ELR (cell line): ENCODE measurements at regions not wholly inside any gene's neighbourhood (a gene's known extent, or its start where the extent isn't known, plus 50 kb on each side); places are given as distances from the start of the nearest gene placed in this dataset.

ENCODE experiments used
- DNase-seq: peaks from one replicate; pipeline ENCODE4 v3.0.0-alpha.2; 2015; ENCODE audit warnings: low read depth

DNA sequence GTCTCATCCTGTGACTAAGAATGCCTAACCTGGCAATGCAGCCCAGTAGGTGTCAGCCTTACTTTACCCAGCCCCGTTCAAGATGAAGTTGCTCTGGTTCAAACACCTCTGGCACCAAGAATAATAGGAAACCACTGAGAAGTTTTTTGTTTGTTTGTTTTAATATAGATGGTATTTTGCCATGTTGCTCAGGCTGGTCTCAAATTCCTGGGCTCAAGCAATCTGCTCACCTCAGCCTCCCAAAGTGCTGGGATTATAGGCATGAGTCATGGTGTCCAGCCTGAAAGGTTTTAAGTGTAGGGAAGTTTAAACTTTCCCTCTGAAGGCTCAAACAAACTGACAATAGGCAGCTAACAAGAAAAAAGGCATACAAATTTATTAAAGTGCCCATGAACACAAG lies 51.2 kb upstream of the ABCC4 start:
- DNase-seq: no peak

DNA sequence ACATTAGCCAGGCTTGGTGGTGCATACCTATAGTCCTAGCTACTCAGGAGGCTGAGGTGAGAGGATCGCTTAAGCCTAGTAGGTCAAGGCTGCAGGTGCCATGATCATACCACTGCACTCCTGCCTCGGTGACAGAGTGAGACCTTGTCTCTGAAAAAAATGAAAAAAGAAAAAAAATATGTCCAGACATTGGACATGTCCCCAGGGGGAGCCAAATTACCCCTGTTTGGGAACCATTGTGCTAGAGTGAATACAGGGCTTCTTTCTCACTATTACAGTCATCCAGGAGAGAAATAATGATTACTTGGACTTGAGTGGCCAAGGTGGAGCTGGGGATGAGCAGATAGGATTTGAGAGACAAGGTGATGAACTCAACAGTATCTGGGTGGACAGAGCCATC lies 52.9 kb upstream of the ABCC4 start:
- DNase-seq: no peak

DNA sequence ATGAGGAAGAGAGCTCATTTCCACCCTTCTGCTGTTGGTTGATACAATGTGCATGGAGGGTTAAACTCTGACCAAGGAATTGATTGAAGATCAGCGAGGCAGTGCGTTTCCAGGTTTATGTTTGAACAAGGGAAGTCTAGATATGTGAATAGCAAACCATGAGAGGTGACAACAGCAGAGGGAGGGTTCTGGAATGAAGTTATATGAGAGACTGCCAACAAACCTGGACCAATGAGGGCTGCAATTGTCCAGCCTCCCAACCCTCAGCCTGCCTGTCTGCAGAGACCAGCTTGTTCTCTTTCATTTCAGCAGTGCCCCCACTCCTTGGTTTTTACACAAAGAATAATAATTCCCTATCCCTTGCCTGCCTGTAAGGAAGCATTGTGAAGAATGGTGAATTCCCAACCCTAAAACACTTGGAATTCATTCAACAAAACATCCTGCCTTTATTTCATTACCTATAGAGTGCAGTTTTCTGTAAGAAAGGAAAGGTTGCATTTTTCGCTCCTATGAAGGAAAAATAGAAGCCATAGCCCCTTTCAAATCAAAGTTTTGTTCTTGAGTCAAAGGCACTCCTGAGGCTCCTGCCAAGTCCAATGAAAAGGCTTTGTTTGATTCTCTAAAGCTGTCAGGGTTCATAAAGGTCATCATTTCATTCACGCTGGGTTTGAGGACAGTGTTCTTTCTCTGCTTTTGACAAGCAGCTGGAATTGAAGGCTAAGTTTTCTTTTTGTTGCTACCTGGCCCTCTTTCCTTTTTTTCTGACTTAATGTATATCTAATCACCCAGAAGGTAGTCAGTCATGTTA lies 53.6 kb upstream of the ABCC4 start:
- DNase-seq: no peak

DNA sequence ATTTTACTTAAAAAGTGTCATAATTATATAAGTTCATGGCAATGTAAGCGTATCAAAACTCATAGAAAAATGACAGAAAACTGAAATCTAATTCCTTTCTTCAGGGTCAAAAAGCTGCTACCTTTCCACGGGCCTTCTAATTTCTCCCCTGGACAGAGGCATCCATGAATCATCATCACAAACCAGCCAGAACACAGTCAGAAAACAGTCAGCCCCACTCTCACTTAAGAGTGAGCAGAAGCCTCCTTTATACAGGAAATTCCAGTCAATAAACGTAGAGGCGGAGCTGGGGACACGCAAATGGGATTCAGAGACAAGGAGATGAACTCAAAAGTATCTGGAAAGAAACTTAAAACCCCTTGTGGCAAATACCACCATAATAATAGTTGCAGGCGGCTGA lies 54.2 kb upstream of the ABCC4 start:
- DNase-seq: peak; percentile 75

DNA sequence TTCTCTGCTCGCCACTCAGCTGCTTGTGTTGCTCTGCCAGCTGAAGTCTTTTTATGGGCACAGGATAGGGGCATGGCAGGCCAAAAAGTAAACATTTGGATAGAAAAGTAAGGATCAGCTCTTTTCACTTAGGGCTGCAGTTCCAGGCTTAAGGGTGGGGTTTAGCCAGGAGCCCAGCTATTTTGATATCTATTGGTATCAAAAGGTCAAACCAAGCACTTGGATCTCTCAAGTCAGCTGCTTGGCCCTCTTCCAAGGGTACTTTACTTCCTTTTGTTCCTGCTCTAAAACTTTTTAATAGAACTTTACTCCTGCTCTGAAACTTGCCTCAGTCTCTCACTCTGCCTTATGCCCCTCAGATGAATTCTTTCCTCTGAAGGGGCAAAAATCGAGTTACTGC lies 55.7 kb upstream of the ABCC4 start:
- DNase-seq: no peak

DNA sequence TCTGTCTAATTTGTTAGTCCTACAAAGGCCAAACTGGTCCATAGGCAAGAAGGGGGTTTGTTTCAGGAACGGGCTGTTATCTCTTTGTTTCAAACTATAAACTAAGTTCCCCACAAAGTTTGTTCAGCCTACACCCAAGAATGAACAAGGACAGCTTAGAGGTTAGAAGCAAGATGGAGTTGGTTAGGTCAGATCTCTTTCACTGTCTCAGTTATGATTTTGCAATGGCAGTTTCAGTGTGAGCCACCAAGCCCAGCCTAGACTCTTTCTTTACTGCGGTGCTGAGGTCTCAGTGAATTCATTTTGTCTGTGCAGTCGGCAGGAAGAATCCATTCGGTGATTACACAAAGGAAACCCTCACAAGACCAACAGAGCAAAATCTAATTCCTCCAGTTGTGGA lies 56.6 kb upstream of the ABCC4 start:
- DNase-seq: no peak

DNA sequence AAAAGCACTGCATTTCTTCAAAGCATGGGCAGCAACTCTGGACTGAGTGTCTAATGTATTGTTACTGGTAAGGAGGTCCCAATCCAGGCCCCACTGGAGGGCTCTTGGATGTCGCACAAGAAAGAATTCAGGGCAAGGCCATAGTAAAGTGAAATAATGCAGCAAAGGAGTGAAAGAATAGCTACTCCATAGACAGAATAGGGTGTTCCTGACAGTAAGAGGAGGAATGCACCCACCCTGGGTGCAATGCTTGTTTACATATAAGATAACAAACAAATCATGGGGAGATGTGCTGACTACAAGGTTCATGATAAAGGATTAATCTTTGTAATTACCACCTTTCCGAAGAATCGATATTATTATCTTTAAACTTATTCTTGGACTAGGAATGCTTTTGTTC lies 58.8 kb upstream of the ABCC4 start:
- DNase-seq: no peak

DNA sequence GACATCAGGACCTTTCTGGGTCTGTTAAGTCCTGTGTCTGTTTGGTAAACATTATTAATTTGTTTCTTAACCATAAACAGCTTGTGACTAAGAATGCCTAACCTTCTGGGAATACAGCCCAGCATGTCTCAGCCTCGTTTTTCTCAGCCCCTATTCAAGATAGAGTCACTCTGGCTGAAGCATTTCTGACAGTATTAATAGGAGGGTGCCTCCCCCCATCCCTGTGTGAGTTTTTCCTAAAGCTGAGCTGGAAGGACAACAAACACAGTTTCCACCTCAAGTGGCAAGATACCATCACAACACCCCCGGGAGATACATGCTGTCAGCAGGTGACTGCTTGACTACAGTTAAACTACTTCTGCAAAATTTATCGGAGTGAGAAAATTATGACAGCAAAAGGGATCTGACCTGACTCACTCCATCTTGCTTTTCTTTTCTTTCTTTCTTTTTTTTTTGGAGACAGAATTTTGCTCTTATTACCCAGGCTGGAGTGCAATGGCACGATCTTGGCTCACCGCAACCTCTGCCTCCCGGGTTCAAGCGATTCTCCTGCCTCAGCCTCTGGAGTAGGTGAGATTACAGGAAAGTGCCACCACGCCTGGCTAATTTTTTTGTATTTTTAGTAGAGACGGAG lies 59.3 kb upstream of the ABCC4 start:
- DNase-seq: peak; percentile 25

DNA sequence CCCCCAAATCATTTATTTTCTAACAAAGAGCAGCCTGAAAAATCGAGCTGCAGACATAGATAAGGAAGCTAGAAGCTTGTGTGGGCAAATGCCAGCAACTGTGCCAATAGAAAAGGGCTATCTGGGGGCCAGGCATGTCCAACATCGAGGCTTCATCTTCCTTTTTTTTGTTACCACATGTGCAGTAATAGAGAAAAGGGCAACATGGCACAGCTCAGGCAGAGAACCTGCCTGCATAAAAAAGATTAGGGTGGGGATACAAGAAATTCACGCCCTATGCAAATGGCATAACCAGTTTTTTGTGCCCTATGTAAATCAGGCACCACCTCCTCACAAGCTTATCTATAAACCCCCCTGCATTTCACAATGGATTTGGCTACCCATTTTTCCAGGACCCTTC lies 60.4 kb upstream of the ABCC4 start:
- DNase-seq: no peak

DNA sequence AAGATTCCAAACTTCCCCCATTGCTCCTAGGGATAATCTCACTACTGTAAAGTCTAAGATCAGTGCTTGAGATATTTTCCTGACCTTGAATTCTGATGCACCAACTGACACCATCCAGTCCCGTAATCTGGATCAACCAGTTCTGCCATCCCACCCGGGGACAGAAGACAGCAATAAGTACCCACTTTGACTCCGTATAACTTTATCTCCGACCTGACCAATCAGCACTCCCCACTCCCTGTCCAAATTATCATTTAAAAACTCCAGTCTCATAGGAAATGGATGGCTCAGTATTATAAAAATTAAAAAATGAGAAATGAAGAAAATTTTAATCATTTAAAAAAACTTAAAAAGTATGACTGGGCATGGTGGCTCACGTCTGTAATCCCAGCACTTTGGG lies 61.4 kb upstream of the ABCC4 start:
- DNase-seq: no peak

DNA sequence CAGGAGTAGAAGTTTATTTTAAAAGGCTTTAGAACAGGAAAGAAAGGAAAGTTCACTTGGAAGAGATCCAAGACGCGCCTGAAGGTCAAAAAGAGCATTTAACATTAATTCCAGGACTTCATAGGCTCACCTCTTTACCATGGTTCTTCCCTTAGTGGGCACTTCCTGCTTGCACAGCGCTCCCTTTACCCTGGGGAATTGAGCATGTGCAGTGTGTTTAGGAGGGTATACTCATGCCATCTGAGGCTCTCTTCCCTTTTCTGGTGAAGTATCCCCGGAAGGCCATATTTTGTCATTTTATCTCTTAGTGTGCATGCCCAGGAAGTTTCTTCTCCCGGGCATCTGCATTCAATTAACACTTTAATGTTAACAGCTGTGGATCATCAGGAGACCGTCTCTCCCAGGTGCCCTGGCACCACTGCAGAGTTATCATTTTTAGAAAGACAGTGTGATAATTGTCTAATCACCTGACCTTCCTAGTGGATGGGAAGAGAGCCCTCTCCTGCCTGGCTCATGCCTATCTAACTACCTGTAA lies 66.1 kb upstream of the ABCC4 start:
- no peak for DNase-seq

DNA sequence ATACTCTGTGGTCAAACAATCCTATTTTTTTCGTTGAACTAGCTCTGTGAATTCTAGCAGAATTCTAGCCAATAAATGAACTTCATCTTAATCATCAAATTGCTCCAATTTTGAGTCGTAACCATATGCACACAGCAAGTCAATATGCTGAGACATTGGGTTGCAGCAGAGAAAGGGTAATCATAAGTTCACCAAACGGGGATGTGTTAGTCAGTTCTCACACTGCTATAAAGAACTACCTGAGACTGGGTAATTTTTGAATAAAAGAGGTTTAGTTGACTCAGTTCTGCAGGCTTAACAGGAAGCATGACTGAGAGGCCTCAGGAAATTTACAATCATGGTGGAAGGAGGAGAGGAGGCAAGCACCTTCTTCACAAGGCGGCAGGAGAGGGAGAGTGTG lies 67.7 kb upstream of the ABCC4 start:
- DNase-seq: no peak

DNA sequence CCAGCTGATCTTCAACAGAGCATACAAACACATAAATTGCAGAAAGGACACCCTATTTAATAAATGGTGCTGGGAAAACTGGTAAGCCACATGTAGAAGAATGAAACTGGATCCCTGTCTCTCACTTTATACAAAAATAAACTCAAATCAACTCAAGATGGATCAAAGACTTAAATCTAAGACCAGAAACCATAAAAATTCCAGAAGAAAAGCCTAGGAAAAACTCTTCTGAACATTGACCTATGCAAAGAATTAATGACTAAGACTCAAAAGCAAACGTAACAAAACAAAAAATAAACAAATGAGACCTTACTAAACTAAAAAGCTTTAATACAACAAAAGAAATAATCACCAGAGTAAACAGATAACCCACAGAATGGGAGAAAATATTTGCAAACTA lies 74.5 kb upstream of the ABCC4 start:
- DNase-seq: no peak

DNA sequence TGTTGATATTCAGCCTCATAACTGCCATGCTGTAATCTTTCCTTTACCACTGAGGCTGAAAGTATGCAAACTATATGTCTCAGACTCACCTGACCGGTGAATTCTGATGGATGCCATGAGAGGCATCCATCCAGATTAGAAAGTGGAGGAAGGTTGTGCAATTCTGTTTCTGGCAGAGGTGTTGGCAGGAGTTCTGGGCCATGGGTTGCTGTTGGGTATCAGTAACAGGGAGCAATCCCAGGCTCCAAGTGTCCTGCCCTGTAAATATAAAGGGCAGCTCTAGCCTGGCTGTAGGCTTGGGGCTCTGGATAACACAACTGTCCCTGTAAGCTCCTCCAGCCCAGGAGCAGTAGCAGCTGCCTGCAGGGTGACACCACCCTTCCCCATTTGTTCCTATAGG lies 77.4 kb upstream of the ABCC4 start:
- DNase-seq: no peak

DNA sequence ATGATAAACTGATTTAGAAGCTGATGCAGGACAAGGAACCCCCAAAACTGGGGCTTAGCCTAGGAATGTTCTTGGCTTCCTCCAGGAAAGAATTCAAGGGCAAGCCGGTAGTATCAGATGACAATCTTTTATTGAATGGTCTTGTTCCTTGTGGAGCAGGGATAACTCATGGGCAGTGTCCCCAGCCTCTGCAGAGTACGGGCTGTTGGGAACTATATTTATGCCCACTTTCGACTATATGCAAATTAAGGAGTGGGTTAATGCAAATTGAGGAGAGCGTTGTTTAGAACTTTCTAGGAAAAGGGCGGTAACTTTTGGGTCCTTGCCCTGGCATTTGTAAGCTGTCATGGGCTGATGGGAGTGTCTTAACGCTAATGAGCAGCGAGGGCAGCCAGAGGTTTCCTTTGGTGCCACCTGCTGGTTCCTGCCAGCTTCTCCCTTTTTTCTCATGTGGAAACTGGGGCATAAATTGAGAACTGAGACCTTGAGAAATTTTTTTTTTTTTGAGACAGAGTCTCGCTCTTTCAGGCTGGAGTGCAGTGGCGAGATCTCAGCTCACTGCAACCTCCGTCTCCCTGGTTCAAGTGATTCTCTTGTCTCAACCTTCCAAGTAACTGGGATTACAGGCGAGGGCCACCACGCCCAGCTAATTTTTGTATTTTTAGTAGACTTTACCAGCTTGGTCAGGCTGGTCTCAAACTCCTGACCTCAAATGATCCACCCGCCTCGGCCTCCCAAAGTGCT lies 79.4 kb upstream of the ABCC4 start:
- DNase-seq: peak; percentile 89

DNA sequence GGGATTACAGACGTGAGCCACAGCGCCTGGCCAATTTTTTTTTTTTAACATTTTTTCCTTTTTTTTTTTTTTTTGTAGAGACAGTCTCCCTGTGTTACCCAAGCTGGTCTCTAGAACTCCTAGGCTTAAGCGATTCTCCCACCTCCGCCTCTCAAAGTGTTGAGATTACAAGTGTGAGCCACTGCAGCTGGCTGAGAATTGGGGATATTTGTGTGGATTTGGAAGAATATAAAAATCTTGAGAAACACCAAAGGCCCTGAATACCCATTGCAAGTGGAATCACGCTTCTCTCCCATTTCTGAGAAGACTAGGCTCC lies 79.9 kb upstream of the ABCC4 start:
- DNase-seq: no peak

DNA sequence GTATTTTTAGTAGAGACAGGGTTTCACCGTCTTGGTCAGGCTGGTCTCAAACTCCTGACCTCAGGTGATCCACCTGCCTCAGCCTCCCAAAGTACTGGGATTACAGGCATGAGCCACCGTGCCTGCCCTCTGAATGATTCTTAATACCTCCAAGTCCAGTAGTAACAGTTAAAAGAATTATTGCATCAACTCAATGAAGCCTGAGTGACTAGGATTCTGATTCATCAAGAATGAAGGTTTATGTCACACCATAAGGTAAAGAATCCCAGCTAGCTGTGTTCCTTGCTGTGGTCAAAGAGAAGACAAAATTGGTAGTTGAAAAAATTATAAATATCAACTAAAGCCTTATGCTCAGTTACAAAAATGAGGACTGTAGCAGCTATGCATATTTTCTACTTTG lies 81.2 kb upstream of the ABCC4 start:
- DNase-seq: peak; percentile 43

DNA sequence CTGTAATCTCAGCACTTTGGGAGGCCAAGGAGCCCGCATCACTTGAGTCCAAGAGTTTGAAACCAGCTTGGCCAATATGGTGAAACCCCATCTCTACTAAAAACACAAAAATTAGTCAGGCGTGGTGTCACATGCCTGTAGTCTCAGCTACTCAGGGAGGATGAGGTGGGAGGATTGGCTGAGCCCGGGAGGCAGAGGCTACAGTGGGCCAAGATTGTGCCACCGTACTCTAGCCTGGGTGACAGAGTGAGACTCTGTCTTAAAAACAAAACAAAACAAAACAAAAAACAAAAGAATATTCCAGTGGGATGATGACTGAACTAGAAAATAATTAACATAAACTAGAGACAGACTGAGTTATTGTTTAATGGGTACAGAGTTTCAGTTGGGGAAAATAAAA lies 81.7 kb upstream of the ABCC4 start:
- DNase-seq: no peak

DNA sequence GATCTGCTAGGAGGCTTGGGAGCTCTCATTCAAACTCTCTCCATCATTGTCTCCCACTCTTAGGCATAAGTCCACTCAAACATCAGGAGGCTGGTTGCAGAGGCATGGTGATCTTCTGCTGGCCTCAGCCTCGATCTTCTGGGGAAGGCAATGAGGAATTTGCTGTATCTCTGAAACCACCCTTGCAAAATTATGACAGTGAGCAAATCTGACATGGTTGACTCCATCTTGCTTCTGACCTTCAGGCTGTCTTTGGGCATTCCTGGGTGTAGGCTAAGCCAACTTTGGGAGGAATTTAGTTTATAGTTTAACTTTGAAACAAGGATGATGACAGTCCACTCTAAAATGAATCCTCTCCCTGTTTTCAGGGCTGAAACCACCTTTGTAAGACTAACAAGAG lies 84.1 kb upstream of the ABCC4 start:
- no peak for DNase-seq

DNA sequence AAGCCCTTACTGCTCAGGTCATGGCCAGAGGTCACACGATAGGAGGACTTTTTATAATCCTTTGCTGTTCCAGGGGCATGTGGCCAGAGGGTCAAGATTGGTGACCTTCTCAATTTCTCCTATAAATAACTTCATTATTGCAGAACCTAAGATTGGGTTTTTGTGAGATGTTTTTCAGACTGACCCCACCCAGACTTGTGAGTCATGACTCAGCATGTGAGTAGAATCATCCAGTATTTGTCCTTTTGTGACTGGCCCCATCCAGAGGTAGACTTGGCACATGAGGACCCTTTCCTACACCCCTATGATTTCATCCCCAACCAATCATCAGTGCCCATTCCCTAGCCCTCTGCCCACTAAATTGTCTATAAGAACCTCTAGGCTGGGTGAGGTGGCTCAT lies 84.5 kb upstream of the ABCC4 start:
- DNase-seq: peak; percentile 17

DNA sequence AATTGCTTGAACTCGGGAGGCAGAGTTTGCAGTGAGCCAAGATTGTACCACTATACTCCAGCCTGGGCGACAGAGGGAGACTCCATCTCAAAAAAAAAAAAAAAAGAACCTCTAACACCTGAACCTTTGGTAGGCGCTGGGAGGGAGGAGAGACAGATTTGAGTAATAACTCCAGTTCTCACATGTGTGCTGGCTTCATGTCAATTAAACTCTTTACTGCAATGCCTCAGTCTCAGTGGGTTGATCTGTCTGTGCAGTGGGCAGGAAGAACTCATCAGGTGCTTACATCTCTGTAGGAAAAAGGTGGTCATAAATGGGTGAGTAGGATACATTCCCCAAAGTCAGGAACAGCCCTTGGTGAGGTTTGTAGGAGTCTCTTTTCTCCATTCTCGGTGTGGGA lies 85.1 kb upstream of the ABCC4 start:
- DNase-seq: no peak

DNA sequence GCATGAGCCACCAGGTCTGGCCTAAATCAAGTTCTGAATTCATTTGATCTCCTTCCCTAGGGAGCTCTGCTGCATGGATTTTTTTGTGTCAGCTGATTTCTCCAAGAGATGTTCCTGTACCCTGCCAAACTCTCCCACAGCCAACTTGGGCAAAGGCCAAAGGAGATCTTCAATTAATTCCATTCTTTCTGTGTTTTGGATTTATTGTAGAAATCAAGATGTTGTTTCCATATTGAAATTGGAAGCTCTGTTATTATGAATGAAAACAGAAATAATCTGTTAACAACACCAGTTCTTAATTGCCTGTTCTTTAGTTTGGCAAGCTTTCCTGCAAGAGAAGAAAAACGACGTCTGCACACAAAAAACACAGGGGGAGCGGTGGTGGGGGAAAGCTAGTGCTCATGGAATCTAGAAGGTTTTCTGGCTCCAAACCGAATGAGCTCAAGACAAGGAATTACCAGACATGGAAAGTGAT lies 86.5 kb upstream of the ABCC4 start:
- DNase-seq: no peak

DNA sequence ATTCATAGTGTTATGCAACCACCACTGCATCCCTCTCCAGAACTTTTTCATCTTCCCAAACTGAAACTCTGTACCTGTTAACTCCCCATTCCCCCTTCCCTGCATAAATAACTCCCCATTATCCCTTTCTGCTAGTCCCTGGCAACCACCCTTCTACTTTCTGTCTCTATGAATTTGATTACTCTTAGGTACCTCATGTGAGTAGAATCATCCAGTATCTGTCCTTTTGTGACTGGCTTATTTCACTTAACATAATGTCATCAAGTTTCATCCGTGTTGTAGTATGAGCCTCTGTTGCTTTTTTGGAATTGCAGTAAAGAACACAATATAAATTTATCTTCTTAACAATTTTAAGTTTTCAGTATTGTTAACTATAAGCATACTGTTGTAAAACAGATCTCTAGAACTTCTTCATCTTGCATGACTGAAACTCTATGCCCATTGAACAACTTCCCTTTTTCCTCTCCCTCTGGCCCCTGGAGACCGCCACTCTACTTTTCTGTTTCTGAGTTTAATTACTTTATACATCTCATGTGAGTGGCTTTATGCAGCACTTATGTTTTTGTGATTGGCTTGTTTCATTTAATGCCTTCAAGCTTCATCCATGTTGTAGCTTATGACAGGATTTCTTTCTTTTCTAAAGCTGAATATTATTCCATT lies 87.3 kb upstream of the ABCC4 start:
- no peak for DNase-seq
